ENCODE measurements at regions not wholly inside any gene's neighbourhood (a gene's known extent, or its start where the extent isn't known, plus 50 kb on each side); places are given as distances from the start of the nearest gene placed in this dataset.
A peak's percentile ranks its signal among the peaks of the same experiment; 100 is the strongest.

GRCh38 chr2:6556755-6557154 lies 309.0 kb downstream of the CMPK2 start:
- no peak for DNase-seq

GRCh38 chr2:6557737-6558136 lies 308.0 kb downstream of the CMPK2 start:
- DNase-seq = no peak

GRCh38 chr2:6562771-6563170 lies 302.9 kb downstream of the CMPK2 start:
- DNase-seq = no peak

- DNase-seq = no peak
These were observed 301.4 kb downstream of the CMPK2 start for GRCh38 chr2:6564326-6564725.

GRCh38 chr2:6574121-6574520 lies 291.6 kb downstream of the CMPK2 start:
- peak; percentile 46 for DNase-seq

- DNase-seq = no peak
These were observed 289.4 kb downstream of the CMPK2 start for GRCh38 chr2:6576302-6576701.

- DNase-seq = no peak
These were observed 287.7 kb downstream of the CMPK2 start for GRCh38 chr2:6577960-6578359.

GRCh38 chr2:6578416-6578815 lies 287.3 kb downstream of the CMPK2 start:
- DNase-seq = no peak

- DNase-seq = no peak
These were observed 286.4 kb downstream of the CMPK2 start for GRCh38 chr2:6579281-6579680.

GRCh38 chr2:6580982-6581381 lies 284.7 kb downstream of the CMPK2 start:
- DNase-seq = no peak

GRCh38 chr2:6589150-6589549 lies 276.6 kb downstream of the CMPK2 start:
- DNase-seq = no peak

GRCh38 chr2:6590442-6590841 lies 275.3 kb downstream of the CMPK2 start:
- no peak for DNase-seq

- DNase-seq = no peak
These were observed 263.2 kb downstream of the CMPK2 start for GRCh38 chr2:6602471-6602870.

GRCh38 chr2:6605836-6606505 lies 259.7 kb downstream of the CMPK2 start:
- peak; percentile 18 for DNase-seq

- no peak for DNase-seq
These were observed 247.9 kb downstream of the CMPK2 start for GRCh38 chr2:6617794-6618193.

GRCh38 chr2:6618201-6618600 lies 247.5 kb downstream of the CMPK2 start:
- no peak for DNase-seq

GRCh38 chr2:6623746-6624145 lies 242.0 kb downstream of the CMPK2 start:
- DNase-seq = no peak

GRCh38 chr2:6626401-6627012 lies 239.2 kb downstream of the CMPK2 start:
- no peak for DNase-seq

GRCh38 chr2:6627316-6627715 lies 238.4 kb downstream of the CMPK2 start:
- DNase-seq = no peak

GRCh38 chr2:6630209-6630608 lies 235.5 kb downstream of the CMPK2 start:
- no peak for DNase-seq

GRCh38 chr2:6635296-6635695 lies 230.4 kb downstream of the CMPK2 start:
- DNase-seq = no peak

GRCh38 chr2:6637330-6637729 lies 228.4 kb downstream of the CMPK2 start:
- no peak for DNase-seq

GRCh38 chr2:6639929-6640620 lies 225.6 kb downstream of the CMPK2 start:
- peak; percentile 85 for DNase-seq

- DNase-seq = no peak
These were observed 225.1 kb downstream of the CMPK2 start for GRCh38 chr2:6640621-6641015.
